Activated CD8-positive, alpha-beta T cell treated with anti-CD3 and anti-CD28 coated beads for 36 hours (primary cell): ENCODE measurements at regions not wholly inside any gene's neighbourhood (a gene's known extent, or its start where the extent isn't known, plus 50 kb on each side); places are given as distances from the start of the nearest gene placed in this dataset.

Source experiments
- ATAC-seq: fragments of 200-7000 bp; cut with Tn5 transposase; one replicate; pipeline ENCODE4 v1.10.0; 2021; ENCODE audit warnings: mild to moderate bottlenecking, moderate library complexity
- CTCF ChIA-PET: fragments of 350-600 bp; sonication (Branson Sonifier 250); formaldehyde crosslinking; loops from one replicate; lab custom pipeline; 2021; ENCODE audit warnings: antibody characterized with exemption; lab: Charles Lee
- POLR2A ChIA-PET: fragments of 350-600 bp; sonication (Branson Sonifier 250); formaldehyde crosslinking; loops from one replicate; lab custom pipeline; 2021; ENCODE audit warnings: antibody characterized with exemption; lab: Charles Lee
- DNase-seq: peaks from one replicate; pipeline ENCODE4 v3.0.0-alpha.2; 2020
- H3K27ac Mint-ChIP-seq: one replicate; pipeline ENCODE4 v1.8.0; 2021; ENCODE audit warnings: mild to moderate bottlenecking, mixed read lengths
- H3K27me3 Mint-ChIP-seq: one replicate; pipeline ENCODE4 v1.8.0; 2021; ENCODE audit warnings: mixed read lengths
- H3K36me3 Mint-ChIP-seq: one replicate; pipeline ENCODE4 v1.8.0; 2021; ENCODE audit warnings: low read depth, mixed read lengths
- H3K4me1 Mint-ChIP-seq: one replicate; pipeline ENCODE4 v1.8.0; 2021; ENCODE audit warnings: low read depth, mixed read lengths
- H3K4me3 Mint-ChIP-seq: one replicate; pipeline ENCODE4 v1.8.0; 2021; ENCODE audit warnings: mild to moderate bottlenecking, moderate library complexity, mixed read lengths
- H3K9me3 Mint-ChIP-seq: one replicate; pipeline ENCODE4 v1.8.0; 2021; ENCODE audit warnings: mixed read lengths
- CTCF ChIP-seq: fragments of 200-600 bp; IDR thresholded peaks from one replicate; pipeline ENCODE4 v1.8.0; 2022; ENCODE audit warnings: antibody characterized with exemption, mild to moderate bottlenecking
- intact Hi-C: fragments of 100-400 bp; cut with micrococcal nuclease; formaldehyde crosslinking; loops from one replicate; pipeline ENCODE4 v1.10.0; 2022

DNA sequence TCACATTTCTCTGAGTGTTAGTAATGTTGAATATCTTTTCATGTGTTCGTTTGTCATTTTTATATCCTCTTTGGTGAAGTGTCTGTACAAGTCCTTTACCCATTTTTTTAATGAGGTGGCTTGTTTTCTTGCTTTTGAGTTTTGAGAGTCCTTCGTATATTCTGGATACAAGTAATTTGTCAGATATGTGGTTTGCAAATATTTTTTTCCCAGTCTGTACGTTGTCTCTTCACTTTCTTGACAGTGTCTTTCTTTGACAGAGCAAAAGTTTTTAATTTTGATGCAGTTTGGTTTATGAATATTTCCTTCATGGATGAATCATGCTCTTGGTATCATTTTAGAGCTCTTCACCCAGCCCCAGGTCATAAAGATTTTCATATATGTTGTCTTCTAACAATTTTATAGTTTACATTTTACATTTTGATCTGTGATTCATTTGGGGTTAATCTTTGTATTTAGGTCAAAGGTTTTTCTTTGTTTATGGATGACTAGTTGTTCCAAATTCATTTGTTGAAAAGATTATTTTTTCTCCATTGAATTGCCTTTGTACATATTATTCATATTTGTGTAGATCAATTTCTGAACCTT, 152.5 kb downstream of the MRPL14 start:
- intact Hi-C loops: no loop called here
- Mint-ChIP-seq H3K27ac (no peak overlapping the region), H3K27me3 (peaks cover 3% of the 10 kb centered on the region), H3K4me1 (peaks cover 9% of the 10 kb centered on the region), H3K9me3 (no peaks in the 10 kb centered on the region), H3K36me3 (no peaks in the 10 kb centered on the region), H3K4me3 (no peak overlapping the region)
- no peak for TF ChIP-seq CTCF
- CTCF ChIA-PET: interaction anchor here (1.4 kb wide), 1 partner anchor 104 kb away, joined by 3 read pairs; no protein-coding TSS in a partner anchor
- ATAC-seq (no peak), DNase-seq (no peak)
- POLR2A ChIA-PET: interaction anchor here (0.6 kb wide), 1 partner anchor 205 kb away, joined by 3 read pairs; the partner anchor contains the start of gene VEGFA

DNA sequence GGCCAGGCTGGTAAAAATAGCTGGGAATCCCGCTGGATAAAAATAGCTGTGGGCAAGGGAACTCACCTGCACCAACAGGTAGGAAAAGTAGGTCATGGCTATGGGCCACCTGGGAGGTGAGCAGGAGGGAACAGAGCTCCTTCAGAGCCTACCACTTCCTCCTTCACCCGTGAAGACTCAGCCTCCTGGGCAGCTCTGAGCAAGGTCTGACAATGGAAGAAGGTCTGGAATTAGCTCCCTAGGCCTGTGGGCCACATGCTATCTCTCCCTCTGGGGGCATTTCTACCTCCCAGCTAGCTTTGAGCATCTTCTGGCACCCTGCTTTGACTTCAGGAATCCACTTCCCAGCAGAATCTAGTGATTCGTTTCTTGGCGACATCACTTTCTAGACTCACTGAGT, 153.9 kb downstream of the MRPL14 start:
- no peaks in the 10 kb centered on the region for H3K36me3 Mint-ChIP-seq
- intact Hi-C loops: no loop called here

GRCh38 chr6:43972913-43973300, 154.3 kb downstream of the MRPL14 start:
- intact Hi-C loops: no loop called here
- ATAC-seq: no peak
- H3K4me1 Mint-ChIP-seq: peaks cover 7% of the 10 kb centered on the region
- H3K27me3 Mint-ChIP-seq: no peaks in the 10 kb centered on the region
- H3K27ac Mint-ChIP-seq: no peak overlapping the region
- no peak for TF ChIP-seq CTCF
- H3K4me3 Mint-ChIP-seq: no peak overlapping the region
- H3K36me3 Mint-ChIP-seq: no peaks in the 10 kb centered on the region
- no peaks in the 10 kb centered on the region for H3K9me3 Mint-ChIP-seq
- ChIA-PET CTCF (no interaction called here), POLR2A (interaction anchor here (0.7 to 0.9 kb wide), 2 partner anchors 9 to 18 kb away, joined by 3 read pairs; no protein-coding TSS in a partner anchor)
- no peak for DNase-seq

More for the DNA sequence above, 153.9 kb downstream of the MRPL14 start:
- peaks cover 8% of the 10 kb centered on the region for H3K4me1 Mint-ChIP-seq
- ChIA-PET CTCF (no interaction called here), POLR2A (interaction anchor here (0.7 to 0.9 kb wide), 2 partner anchors 9 to 18 kb away, joined by 3 read pairs; no protein-coding TSS in a partner anchor)
- H3K4me3 Mint-ChIP-seq: no peak overlapping the region
- no peak overlapping the region for H3K27ac Mint-ChIP-seq
- ATAC-seq (no peak), DNase-seq (no peak)
- H3K9me3 Mint-ChIP-seq: no peaks in the 10 kb centered on the region
- H3K27me3 Mint-ChIP-seq: peaks cover 1% of the 10 kb centered on the region
- TF ChIP-seq CTCF: no peak

DNA sequence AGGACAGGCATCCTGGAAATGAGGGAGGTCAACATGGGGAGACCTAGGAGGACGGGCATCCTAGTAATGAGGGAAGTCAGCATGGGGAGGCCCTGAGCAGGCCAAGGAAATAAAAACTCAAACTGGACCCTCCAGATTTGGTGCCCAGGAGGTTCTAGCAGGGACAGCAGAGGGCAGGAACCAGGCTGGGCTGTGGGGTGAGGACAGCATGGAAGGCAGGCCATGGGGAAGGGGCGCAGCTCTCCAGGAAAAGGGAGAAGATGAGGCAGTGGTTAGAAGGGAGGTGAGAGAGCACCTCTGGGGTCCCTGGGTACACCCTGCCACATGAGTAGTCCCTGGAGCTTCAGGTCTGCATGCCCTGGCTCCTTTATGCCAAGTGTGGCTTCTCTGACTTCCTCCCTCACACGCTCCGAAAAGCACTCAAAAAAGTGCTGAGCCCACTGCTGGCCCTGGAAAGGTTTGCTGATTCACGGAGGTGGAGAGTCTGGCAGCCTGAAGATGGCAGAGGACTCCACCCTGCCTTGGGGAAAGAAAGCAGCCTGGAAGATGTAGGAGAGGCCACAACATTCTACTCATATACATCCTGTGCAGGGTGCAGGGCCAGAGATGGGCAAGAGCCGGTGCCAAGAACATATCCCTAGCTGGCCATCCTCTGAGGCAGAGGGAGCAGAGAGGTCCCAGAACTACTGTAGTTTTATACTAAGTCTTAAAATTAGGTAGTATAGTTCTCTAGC, 154.9 kb downstream of the MRPL14 start:
- no peak overlapping the region for H3K4me3 Mint-ChIP-seq
- H3K27me3 Mint-ChIP-seq: no peaks in the 10 kb centered on the region
- DNase-seq (no peak), ATAC-seq (no peak)
- intact Hi-C loops: no loop called here
- no peak for TF ChIP-seq CTCF
- no peak overlapping the region for H3K27ac Mint-ChIP-seq
- ChIA-PET POLR2A (interaction anchor here (0.9 kb wide), 1 partner anchor 17 kb away, joined by 3 read pairs; no protein-coding TSS in a partner anchor), CTCF (no interaction called here)
- H3K9me3 Mint-ChIP-seq: no peaks in the 10 kb centered on the region
- H3K36me3 Mint-ChIP-seq: no peaks in the 10 kb centered on the region
- peaks cover 1% of the 10 kb centered on the region for H3K4me1 Mint-ChIP-seq

GRCh38 chr6:43971776-43972126, 155.5 kb downstream of the MRPL14 start:
- no peak overlapping the region for H3K4me3 Mint-ChIP-seq
- no peaks in the 10 kb centered on the region for H3K9me3 Mint-ChIP-seq
- intact Hi-C loops: no loop called here
- H3K36me3 Mint-ChIP-seq: no peaks in the 10 kb centered on the region
- H3K27ac Mint-ChIP-seq: no peak overlapping the region
- CTCF ChIA-PET: no interaction called here
- H3K4me1 Mint-ChIP-seq: no peaks in the 10 kb centered on the region
- ATAC-seq (no peak), DNase-seq (no peak)
- H3K27me3 Mint-ChIP-seq: no peaks in the 10 kb centered on the region
- POLR2A ChIA-PET: no interaction called here
- TF ChIP-seq CTCF: no peak
